ENCODE measurements at regions not wholly inside any gene's neighbourhood (a gene's known extent, or its start where the extent isn't known, plus 50 kb on each side); places are given as distances from the start of the nearest gene placed in this dataset.
"Not testable (repeated sequence)": the region's sequence is repeated elsewhere in the genome, so short reads cannot be mapped to it uniquely, and the experiment has no call there.

DNA sequence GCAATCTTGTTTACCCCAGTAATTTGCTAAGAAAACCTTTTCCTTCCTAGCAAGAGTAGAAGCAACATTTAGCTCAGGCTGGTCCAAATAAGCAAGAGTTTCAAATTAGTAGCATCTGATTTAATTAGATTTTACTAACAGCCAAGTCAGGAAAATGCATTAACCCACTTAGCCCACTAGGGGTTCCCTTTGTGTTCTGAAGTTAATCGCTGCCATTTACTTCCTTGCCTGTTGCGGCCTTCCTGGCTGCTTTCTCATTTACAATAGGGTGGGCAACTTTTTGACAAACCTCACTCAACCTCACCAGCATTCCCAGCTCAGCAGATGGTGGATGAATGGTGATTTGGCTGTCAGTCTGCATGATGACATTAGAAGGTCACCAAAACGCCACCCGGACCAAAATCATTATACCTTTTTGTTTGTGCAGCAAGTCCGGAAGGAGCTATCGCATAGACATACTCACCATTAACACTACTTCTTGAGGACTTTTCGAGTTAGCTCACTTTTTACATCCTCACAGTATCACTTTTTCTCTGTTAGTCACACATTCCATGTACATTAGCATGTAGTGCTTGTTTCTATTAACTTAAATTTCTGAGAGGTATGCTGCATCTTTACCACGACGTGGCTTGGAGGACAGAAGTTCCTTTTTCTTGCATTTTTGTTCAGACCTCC is 101.5 kb upstream of the SETBP1 start:
- H3K9me3 Mint-ChIP-seq = no peaks in the 10 kb centered on the region
- peaks cover 3 to 12% (median 9%) of the 10 kb centered on the region in 4 donors for H3K4me1 Mint-ChIP-seq
- POLR2A ChIA-PET = no interaction called here
- H3K4me3 Mint-ChIP-seq = no peak overlapping the region
- ATAC-seq (no peak), DNase-seq (no peak)
- H3K27me3 Mint-ChIP-seq = peaks cover 0 to 6% (median 0%) of the 10 kb centered on the region in 5 donors
- no peaks in the 10 kb centered on the region for H3K36me3 Mint-ChIP-seq
- no peak overlapping the region for H3K27ac Mint-ChIP-seq

- Mint-ChIP-seq H3K27ac (no peak overlapping the region), H3K27me3 (peaks cover 0 to 9% (median 0%) of the 10 kb centered on the region in 5 donors), H3K4me3 (no peak overlapping the region), H3K36me3 (no peaks in the 10 kb centered on the region), H3K4me1 (peaks cover 3 to 12% (median 9%) of the 10 kb centered on the region in 4 donors), H3K9me3 (no peaks in the 10 kb centered on the region)
- DNase-seq = no peak
- POLR2A ChIA-PET = no interaction called here
- no peak for ATAC-seq
These were observed 100.9 kb upstream of the SETBP1 start for GRCh38 chr18:44579745-44580144.

DNA sequence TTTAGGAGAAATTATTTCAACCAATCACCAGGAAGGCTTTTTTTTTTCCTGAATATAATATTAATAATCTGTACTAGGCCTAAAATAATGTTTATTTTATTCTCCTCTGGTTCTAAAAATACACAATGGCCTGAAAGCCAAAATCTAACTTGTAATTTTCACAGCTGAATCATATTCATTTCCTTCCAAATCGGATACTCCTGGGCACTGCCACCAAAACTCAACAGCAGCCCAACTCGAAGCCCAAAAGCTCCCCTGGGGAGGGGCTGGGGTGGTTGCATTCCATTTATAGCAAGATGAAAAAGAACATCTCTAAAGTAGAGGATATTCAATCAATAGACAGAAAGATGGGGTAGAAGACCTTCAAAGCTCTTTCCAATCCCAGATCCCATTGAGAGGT is 100.5 kb upstream of the SETBP1 start:
- POLR2A ChIA-PET = no interaction called here
- Mint-ChIP-seq H3K27ac (peak overlapping the region in 1 of 10 donors; percentile 56), H3K4me3 (no peak overlapping the region), H3K9me3 (no peaks in the 10 kb centered on the region), H3K4me1 (peaks cover 3 to 12% (median 9%) of the 10 kb centered on the region in 4 donors), H3K27me3 (peaks cover 0 to 9% (median 0%) of the 10 kb centered on the region in 5 donors), H3K36me3 (no peaks in the 10 kb centered on the region)
- DNase-seq = no peak
- ATAC-seq = no peak

- POLR2A ChIA-PET, H3K27me3 Mint-ChIP-seq, H3K9me3 Mint-ChIP-seq, ATAC-seq, H3K27ac Mint-ChIP-seq, H3K36me3 Mint-ChIP-seq, H3K4me3 Mint-ChIP-seq: not testable (repeated sequence)
- H3K4me1 Mint-ChIP-seq = peaks cover 3 to 11% (median 9%) of the 10 kb centered on the region in 4 donors
- peak in 1 of 10 donors; percentile 2 for DNase-seq
These were observed 99.9 kb upstream of the SETBP1 start for GRCh38 chr18:44580782-44581181.

- Mint-ChIP-seq H3K36me3 (no peaks in the 10 kb centered on the region), H3K9me3 (no peaks in the 10 kb centered on the region), H3K27ac (no peak overlapping the region), H3K27me3 (peaks cover 0 to 9% (median 0%) of the 10 kb centered on the region in 5 donors), H3K4me3 (peak overlapping the region in 1 of 10 donors; percentile 20), H3K4me1 (peaks cover 3 to 10% (median 6%) of the 10 kb centered on the region in 4 donors)
- POLR2A ChIA-PET = no interaction called here
- DNase-seq (no peak), ATAC-seq (no peak)
These were observed 98.2 kb upstream of the SETBP1 start for GRCh38 chr18:44582456-44582855.

- H3K27ac Mint-ChIP-seq = no peak overlapping the region
These were observed 95.8 kb upstream of the SETBP1 start for GRCh38 chr18:44584900-44585299.

GRCh38 chr18:44586782-44587524 is 93.7 kb upstream of the SETBP1 start:
- Mint-ChIP-seq H3K27ac (no peak overlapping the region), H3K36me3 (no peaks in the 10 kb centered on the region), H3K4me3 (no peak overlapping the region), H3K4me1 (peaks cover 0 to 4% (median 1%) of the 10 kb centered on the region in 4 donors), H3K27me3 (peaks cover 0 to 9% (median 0%) of the 10 kb centered on the region in 5 donors), H3K9me3 (peaks cover 0 to 1% (median 0%) of the 10 kb centered on the region in 9 donors)
- ATAC-seq (no peak), DNase-seq (no peak)
- POLR2A ChIA-PET = no interaction called here

More at GRCh38 chr18:44584900-44585299, 95.8 kb upstream of the SETBP1 start:
- H3K27me3 Mint-ChIP-seq = peaks cover 0 to 9% (median 0%) of the 10 kb centered on the region in 5 donors
- ATAC-seq (no peak), DNase-seq (no peak)
- POLR2A ChIA-PET = no interaction called here
- H3K36me3 Mint-ChIP-seq = no peaks in the 10 kb centered on the region
- no peak overlapping the region for H3K4me3 Mint-ChIP-seq
- H3K9me3 Mint-ChIP-seq = peaks cover 0 to 1% (median 0%) of the 10 kb centered on the region in 9 donors
- H3K4me1 Mint-ChIP-seq = peaks cover 3 to 10% (median 6%) of the 10 kb centered on the region in 4 donors

- DNase-seq (no peak), ATAC-seq (no peak)
- peaks cover 0 to 1% (median 0%) of the 10 kb centered on the region in 9 donors for H3K9me3 Mint-ChIP-seq
- no peak overlapping the region for H3K4me3 Mint-ChIP-seq
- H3K4me1 Mint-ChIP-seq = no peaks in the 10 kb centered on the region
- peaks cover 0 to 9% (median 1%) of the 10 kb centered on the region in 5 donors for H3K27me3 Mint-ChIP-seq
- no peaks in the 10 kb centered on the region for H3K36me3 Mint-ChIP-seq
- no peak overlapping the region for H3K27ac Mint-ChIP-seq
- POLR2A ChIA-PET = no interaction called here
These were observed 92.2 kb upstream of the SETBP1 start for GRCh38 chr18:44588508-44588907.

DNA sequence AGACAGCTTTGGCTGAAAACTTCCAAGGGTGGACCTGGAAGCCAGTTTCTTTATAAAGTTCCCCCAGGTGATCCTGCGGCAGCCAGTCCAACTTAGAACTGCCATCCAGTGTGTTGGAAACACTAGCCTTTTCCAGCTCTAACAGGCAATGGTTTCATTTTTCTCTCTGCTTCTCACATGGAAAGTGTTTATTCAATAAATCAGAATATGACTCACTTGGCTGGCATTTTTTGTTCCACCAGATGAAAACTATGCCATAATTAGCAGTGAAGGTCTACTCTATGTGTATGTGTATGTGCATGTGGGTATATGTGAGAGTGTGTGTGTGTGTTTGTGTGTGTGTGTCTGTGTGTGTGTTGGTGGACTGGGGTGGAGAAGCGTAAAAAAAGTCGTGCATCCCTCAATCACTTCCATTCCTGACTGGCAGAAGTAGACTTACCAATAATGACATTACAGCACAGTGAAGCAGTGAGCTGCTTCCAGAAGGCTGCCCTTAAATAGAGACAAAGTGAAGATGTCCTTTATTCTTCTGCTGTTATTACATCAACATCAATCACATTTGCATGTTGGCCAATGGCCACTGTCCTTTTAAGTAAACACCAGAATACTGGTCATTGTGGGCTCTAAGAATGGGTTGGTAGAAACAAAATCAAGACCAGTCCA is 90.9 kb upstream of the SETBP1 start:
- ATAC-seq (no peak), DNase-seq (no peak)
- Mint-ChIP-seq H3K36me3 (no peaks in the 10 kb centered on the region), H3K4me1 (no peaks in the 10 kb centered on the region), H3K27ac (no peak overlapping the region), H3K27me3 (peaks cover 0 to 1% (median 0%) of the 10 kb centered on the region in 5 donors), H3K4me3 (no peak overlapping the region), H3K9me3 (peaks cover 0 to 1% (median 0%) of the 10 kb centered on the region in 9 donors)
- POLR2A ChIA-PET = no interaction called here

DNA sequence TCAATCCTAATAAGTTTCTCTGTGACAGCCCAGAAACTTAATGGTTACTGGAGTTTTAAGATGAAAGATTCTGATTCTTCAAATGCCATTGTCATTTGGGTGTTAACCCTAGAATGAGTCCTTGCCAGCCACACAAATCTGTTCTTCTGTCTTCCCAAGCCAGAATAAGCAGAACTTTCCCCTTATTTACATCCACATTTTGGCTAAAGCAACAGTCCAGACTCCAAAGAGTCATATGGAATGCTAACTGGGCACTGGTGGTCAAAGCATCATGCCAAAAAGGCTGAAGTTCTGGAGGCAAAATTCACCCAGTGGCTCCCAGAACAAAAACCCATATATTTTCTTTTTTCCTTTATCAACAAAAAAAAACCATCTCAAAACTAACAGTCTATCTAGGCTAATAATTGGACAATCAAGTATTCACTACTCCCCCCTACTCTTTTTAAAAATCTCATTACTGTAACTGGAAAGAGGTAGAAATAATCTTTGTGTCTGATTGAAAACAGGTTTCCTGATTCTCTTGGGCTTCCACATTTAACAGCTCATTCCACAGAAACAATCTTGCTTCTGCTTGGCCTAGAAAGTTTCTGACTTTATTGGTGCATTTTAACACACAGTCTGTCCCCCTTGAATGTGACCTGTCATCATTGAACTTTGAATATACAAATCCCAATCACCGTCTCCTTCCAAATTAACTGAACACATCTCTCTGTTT is 89.6 kb upstream of the SETBP1 start:
- no peak overlapping the region for H3K4me3 Mint-ChIP-seq
- no peak for DNase-seq
- POLR2A ChIA-PET = no interaction called here
- peaks cover 0 to 1% (median 0%) of the 10 kb centered on the region in 5 donors for H3K27me3 Mint-ChIP-seq
- H3K36me3 Mint-ChIP-seq = no peaks in the 10 kb centered on the region
- no peaks in the 10 kb centered on the region for H3K4me1 Mint-ChIP-seq
- H3K9me3 Mint-ChIP-seq = peaks cover 0 to 1% (median 0%) of the 10 kb centered on the region in 9 donors
- H3K27ac Mint-ChIP-seq = no peak overlapping the region
- ATAC-seq = no peak

GRCh38 chr18:44592639-44593038 is 88.0 kb upstream of the SETBP1 start:
- DNase-seq (no peak), ATAC-seq (no peak)
- Mint-ChIP-seq H3K27me3 (peaks cover 0 to 5% (median 2%) of the 10 kb centered on the region in 5 donors), H3K27ac (no peak overlapping the region), H3K9me3 (peaks cover 0 to 1% (median 0%) of the 10 kb centered on the region in 9 donors), H3K4me3 (no peak overlapping the region), H3K4me1 (peaks cover 0 to 7% (median 0%) of the 10 kb centered on the region in 4 donors), H3K36me3 (no peaks in the 10 kb centered on the region)
- POLR2A ChIA-PET = no interaction called here

GRCh38 chr18:44594799-44595467 is 85.8 kb upstream of the SETBP1 start:
- ATAC-seq = no peak
- Mint-ChIP-seq H3K9me3 (peaks cover 0 to 1% (median 0%) of the 10 kb centered on the region in 9 donors), H3K4me1 (peaks cover 0 to 7% (median 0%) of the 10 kb centered on the region in 4 donors), H3K36me3 (no peaks in the 10 kb centered on the region), H3K27me3 (peaks cover 0 to 5% (median 3%) of the 10 kb centered on the region in 5 donors), H3K27ac (no peak overlapping the region), H3K4me3 (no peak overlapping the region)
- POLR2A ChIA-PET = no interaction called here
- no peak for DNase-seq
